ENCODE measurements at regions not wholly inside any gene's neighbourhood (a gene's known extent, or its start where the extent isn't known, plus 50 kb on each side); places are given as distances from the start of the nearest gene placed in this dataset.

GRCh38 chrX:11953615-11954014 is 184.7 kb upstream of the FRMPD4 start:
- DNase-seq, result no peak

- DNase-seq, result no peak
These were observed 184.1 kb upstream of the FRMPD4 start for GRCh38 chrX:11954176-11954575.

- no peak for DNase-seq
These were observed 178.2 kb upstream of the FRMPD4 start for GRCh38 chrX:11960031-11960430.

- DNase-seq, result no peak
These were observed 172.8 kb upstream of the FRMPD4 start for GRCh38 chrX:11965436-11965835.

GRCh38 chrX:11967986-11968869 is 170.0 kb upstream of the FRMPD4 start:
- no peak for DNase-seq

- no peak for DNase-seq
These were observed 169.3 kb upstream of the FRMPD4 start for GRCh38 chrX:11968991-11969390.

GRCh38 chrX:11970578-11971359 is 167.5 kb upstream of the FRMPD4 start:
- DNase-seq, result no peak

- no peak for DNase-seq
These were observed 161.6 kb upstream of the FRMPD4 start for GRCh38 chrX:11976663-11977062.

GRCh38 chrX:11992271-11992670 is 146.0 kb upstream of the FRMPD4 start:
- no peak for DNase-seq

GRCh38 chrX:11995146-11995545 is 143.1 kb upstream of the FRMPD4 start:
- DNase-seq, result no peak

GRCh38 chrX:11996810-11997209 is 141.5 kb upstream of the FRMPD4 start:
- DNase-seq, result no peak

GRCh38 chrX:11998944-11999343 is 139.3 kb upstream of the FRMPD4 start:
- no peak for DNase-seq

GRCh38 chrX:12002876-12003275 is 135.4 kb upstream of the FRMPD4 start:
- DNase-seq, result no peak

- no peak for DNase-seq
These were observed 130.4 kb upstream of the FRMPD4 start for GRCh38 chrX:12007881-12008280.

- DNase-seq, result no peak
These were observed 127.8 kb upstream of the FRMPD4 start for GRCh38 chrX:12010436-12010835.

- DNase-seq, result no peak
These were observed 127.2 kb upstream of the FRMPD4 start for GRCh38 chrX:12011075-12011474.

- no peak for DNase-seq
These were observed 125.1 kb upstream of the FRMPD4 start for GRCh38 chrX:12013211-12013618.

- DNase-seq, result no peak
These were observed 116.6 kb upstream of the FRMPD4 start for GRCh38 chrX:12021698-12022097.

GRCh38 chrX:12026481-12026880 is 111.8 kb upstream of the FRMPD4 start:
- DNase-seq, result no peak

GRCh38 chrX:12032082-12032481 is 106.2 kb upstream of the FRMPD4 start:
- DNase-seq, result no peak

- DNase-seq, result no peak
These were observed 103.5 kb upstream of the FRMPD4 start for GRCh38 chrX:12034741-12035140.

- DNase-seq, result no peak
These were observed 95.7 kb upstream of the FRMPD4 start for GRCh38 chrX:12042615-12043014.

GRCh38 chrX:12052109-12052508 is 86.2 kb upstream of the FRMPD4 start:
- no peak for DNase-seq

GRCh38 chrX:12058087-12058486 is 80.2 kb upstream of the FRMPD4 start:
- no peak for DNase-seq
